GM12872 (cell line): ENCODE measurements at regions not wholly inside any gene's neighbourhood (a gene's known extent, or its start where the extent isn't known, plus 50 kb on each side); places are given as distances from the start of the nearest gene placed in this dataset.

Source experiments
- CTCF ChIP-seq: IDR thresholded peaks from 3 replicates; pipeline ENCODE4 v1.5.1; 2011; ENCODE audit warnings: low read depth, mild to moderate bottlenecking, low read length, moderate library complexity; ENCODE audit not compliant: insufficient read depth

- TF ChIP-seq CTCF: no peak
These were observed 110.3 kb upstream of the ZKSCAN2 start for GRCh38 chr16:25367773-25368524.

- no peak for TF ChIP-seq CTCF
These were observed 108.4 kb upstream of the ZKSCAN2 start for GRCh38 chr16:25366078-25366477.

GRCh38 chr16:25344006-25344405, 86.4 kb upstream of the ZKSCAN2 start:
- no peak for TF ChIP-seq CTCF

GRCh38 chr16:25340973-25341372, 83.3 kb upstream of the ZKSCAN2 start:
- no peak for TF ChIP-seq CTCF

- TF ChIP-seq CTCF: no peak
These were observed 60.2 kb upstream of the ZKSCAN2 start for GRCh38 chr16:25317732-25318316.

GRCh38 chr16:25311950-25312349, 54.3 kb upstream of the ZKSCAN2 start:
- no peak for TF ChIP-seq CTCF

- no peak for TF ChIP-seq CTCF
These were observed 53.4 kb upstream of the ZKSCAN2 start for GRCh38 chr16:25311039-25311438.
